Lower lobe of right lung (tissue), 2 donors: ENCODE measurements at regions not wholly inside any gene's neighbourhood (a gene's known extent, or its start where the extent isn't known, plus 50 kb on each side); places are given as distances from the start of the nearest gene placed in this dataset.

Experiments used
- ATAC-seq, 2 donors: fragments of 200-7000 bp; cut with Tn5 transposase; one replicate each; pipeline ENCODE4 v1.9.1; 2020 to 2022; ENCODE audit warnings: mild to moderate bottlenecking in 2 of 2, moderate library complexity in 2 of 2
- DNase-seq: peaks from one replicate; pipeline ENCODE4 v3.0.0-alpha.2; 2020
- H3K27ac ChIP-seq: fragments of 200-600 bp; one replicate; pipeline ENCODE4 v1.8.0; 2022
- H3K27me3 ChIP-seq: fragments of 200-600 bp; one replicate; pipeline ENCODE4 v1.8.0; 2022; ENCODE audit warnings: low read depth
- H3K36me3 ChIP-seq: fragments of 200-600 bp; one replicate; pipeline ENCODE4 v1.8.0; 2022; ENCODE audit warnings: mild to moderate bottlenecking
- H3K4me1 ChIP-seq: fragments of 200-600 bp; one replicate; pipeline ENCODE4 v1.8.0; 2022
- H3K4me3 ChIP-seq: fragments of 200-600 bp; one replicate; pipeline ENCODE4 v1.8.0; 2022; ENCODE audit warnings: mild to moderate bottlenecking
- H3K9me3 ChIP-seq: fragments of 200-600 bp; one replicate; pipeline ENCODE4 v1.8.0; 2022
- intact Hi-C: fragments of 100-400 bp; cut with DNase I; formaldehyde crosslinking; loops from one replicate; pipeline ENCODE4 v1.11.0; 2022
- TF ChIP-seq, protein P1 (sequence below): fragments of 200-600 bp; IDR thresholded peaks from one replicate; pipeline ENCODE4 v1.8.0; 2022; ENCODE audit warnings: antibody characterized with exemption, mild to moderate bottlenecking
- donor health status: DM: no; HTN: yes; CAD: no; lungs with severe emphysema.

GRCh38 chr2:120991441-120991840 is 255.8 kb downstream of the GLI2 start:
- Histone ChIP-seq H3K27ac (no peak overlapping the region), H3K4me3 (no peak overlapping the region), H3K4me1 (no peaks in the 10 kb centered on the region), H3K27me3 (no peaks in the 10 kb centered on the region), H3K9me3 (no peaks in the 10 kb centered on the region), H3K36me3 (no peaks in the 10 kb centered on the region)
- no peak for DNase-seq
- intact Hi-C loops = no loop called here
- TF ChIP-seq, protein P1, sequence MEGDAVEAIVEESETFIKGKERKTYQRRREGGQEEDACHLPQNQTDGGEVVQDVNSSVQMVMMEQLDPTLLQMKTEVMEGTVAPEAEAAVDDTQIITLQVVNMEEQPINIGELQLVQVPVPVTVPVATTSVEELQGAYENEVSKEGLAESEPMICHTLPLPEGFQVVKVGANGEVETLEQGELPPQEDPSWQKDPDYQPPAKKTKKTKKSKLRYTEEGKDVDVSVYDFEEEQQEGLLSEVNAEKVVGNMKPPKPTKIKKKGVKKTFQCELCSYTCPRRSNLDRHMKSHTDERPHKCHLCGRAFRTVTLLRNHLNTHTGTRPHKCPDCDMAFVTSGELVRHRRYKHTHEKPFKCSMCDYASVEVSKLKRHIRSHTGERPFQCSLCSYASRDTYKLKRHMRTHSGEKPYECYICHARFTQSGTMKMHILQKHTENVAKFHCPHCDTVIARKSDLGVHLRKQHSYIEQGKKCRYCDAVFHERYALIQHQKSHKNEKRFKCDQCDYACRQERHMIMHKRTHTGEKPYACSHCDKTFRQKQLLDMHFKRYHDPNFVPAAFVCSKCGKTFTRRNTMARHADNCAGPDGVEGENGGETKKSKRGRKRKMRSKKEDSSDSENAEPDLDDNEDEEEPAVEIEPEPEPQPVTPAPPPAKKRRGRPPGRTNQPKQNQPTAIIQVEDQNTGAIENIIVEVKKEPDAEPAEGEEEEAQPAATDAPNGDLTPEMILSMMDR = no peak
- ATAC-seq = no peak

DNA sequence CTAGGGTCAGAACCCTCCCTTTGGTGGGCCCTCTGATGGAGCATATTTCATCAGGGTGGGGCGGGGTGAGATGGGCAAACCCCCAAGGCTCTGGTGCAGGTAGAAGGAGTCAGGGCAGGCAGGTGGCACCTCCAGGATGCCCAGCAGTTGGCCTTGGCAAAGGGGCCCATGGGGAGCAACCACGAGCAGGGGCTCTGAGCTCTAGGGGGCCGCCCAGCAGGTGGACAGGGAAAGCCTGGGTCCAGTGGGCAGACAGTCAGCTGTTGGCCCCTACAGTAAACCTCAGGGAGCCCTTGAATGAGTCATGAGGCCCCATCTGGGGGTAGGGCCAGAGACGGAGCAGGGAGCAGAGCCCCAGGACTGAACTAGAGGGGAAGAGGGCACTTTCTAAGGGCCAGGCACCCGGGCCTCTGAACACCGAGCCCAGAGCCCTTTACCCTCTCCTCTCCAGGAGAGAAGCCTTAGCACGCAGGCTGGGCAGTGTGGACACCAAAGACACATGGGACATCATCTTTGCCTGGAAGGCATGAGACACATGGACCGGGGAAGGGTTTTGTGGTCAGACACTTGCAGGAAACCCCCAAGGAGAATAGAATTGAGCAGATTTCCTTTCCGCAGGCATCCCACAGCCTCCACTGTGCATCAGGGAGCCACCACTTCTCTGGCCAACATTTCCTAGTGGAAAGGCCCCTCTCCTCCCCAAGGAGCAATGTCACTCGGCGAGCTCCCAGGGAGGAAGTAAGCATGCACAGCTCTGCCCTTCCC is 257.3 kb downstream of the GLI2 start:
- Histone ChIP-seq H3K36me3 (no peaks in the 10 kb centered on the region), H3K27ac (no peak overlapping the region), H3K27me3 (no peaks in the 10 kb centered on the region), H3K9me3 (no peaks in the 10 kb centered on the region), H3K4me1 (no peaks in the 10 kb centered on the region), H3K4me3 (no peak overlapping the region)
- TF ChIP-seq, protein P1 = no peak
- intact Hi-C loops = no loop called here
- ATAC-seq (no peak), DNase-seq (no peak)

- ATAC-seq (no peak), DNase-seq (no peak)
- H3K36me3 ChIP-seq = no peaks in the 10 kb centered on the region
- TF ChIP-seq, protein P1 = no peak
- H3K27me3 ChIP-seq = no peaks in the 10 kb centered on the region
- H3K4me3 ChIP-seq = no peak overlapping the region
- no peaks in the 10 kb centered on the region for H3K4me1 ChIP-seq
- no peak overlapping the region for H3K27ac ChIP-seq
- intact Hi-C loops = no loop called here
- H3K9me3 ChIP-seq = no peaks in the 10 kb centered on the region
These were observed 258.0 kb downstream of the GLI2 start for GRCh38 chr2:120993661-120994060.

- H3K9me3 ChIP-seq = no peaks in the 10 kb centered on the region
- no peak overlapping the region for H3K4me3 ChIP-seq
- TF ChIP-seq, protein P1 = no peak
- no peaks in the 10 kb centered on the region for H3K27me3 ChIP-seq
- ATAC-seq (no peak), DNase-seq (no peak)
- H3K27ac ChIP-seq = no peak overlapping the region
- intact Hi-C loops = no loop called here
- no peaks in the 10 kb centered on the region for H3K36me3 ChIP-seq
- H3K4me1 ChIP-seq = no peaks in the 10 kb centered on the region
These were observed 258.8 kb downstream of the GLI2 start for GRCh38 chr2:120994301-120994995.

DNA sequence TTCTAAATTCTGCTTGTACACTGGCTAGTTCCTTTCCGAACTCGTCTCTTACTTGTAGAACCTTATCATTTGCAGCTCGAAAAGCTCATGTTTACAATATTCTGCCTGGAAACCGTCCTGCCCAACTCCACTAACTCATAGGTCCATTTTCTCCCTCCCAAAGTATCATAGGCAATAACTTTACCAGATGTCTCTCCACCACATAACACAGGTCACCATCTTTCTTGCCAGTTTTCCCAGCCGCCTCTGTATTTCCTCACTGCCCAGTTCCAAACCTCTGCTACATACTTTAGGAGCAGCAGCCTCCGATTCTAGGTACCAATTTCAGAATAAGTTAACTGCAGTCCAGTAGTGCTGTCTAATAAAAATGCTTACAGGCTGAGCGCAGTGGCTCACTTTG is 259.5 kb downstream of the GLI2 start:
- ATAC-seq (no peak), DNase-seq (no peak)
- Histone ChIP-seq H3K27me3 (no peaks in the 10 kb centered on the region), H3K27ac (no peak overlapping the region), H3K9me3 (no peaks in the 10 kb centered on the region), H3K36me3 (no peaks in the 10 kb centered on the region), H3K4me1 (no peaks in the 10 kb centered on the region), H3K4me3 (no peak overlapping the region)
- intact Hi-C loops = no loop called here
- TF ChIP-seq, protein P1 = no peak
